HG03342 (cell line): ENCODE measurements at regions not wholly inside any gene's neighbourhood (a gene's known extent, or its start where the extent isn't known, plus 50 kb on each side); places are given as distances from the start of the nearest gene placed in this dataset.

ENCODE experiments used
- ATAC-seq: cut with Tn5 transposase; IDR thresholded peaks from one replicate; pipeline ENCODE4 v1.9.1; 2021; ENCODE audit warnings: mild to moderate bottlenecking, moderate library complexity; ENCODE audit not compliant: unreplicated experiment

- no peak for ATAC-seq
These were observed 67.2 kb upstream of the SNX9 start for GRCh38 chr6:157755746-157756411.

- ATAC-seq, result no peak
These were observed 66.2 kb upstream of the SNX9 start for GRCh38 chr6:157756708-157757429.

- no peak for ATAC-seq
These were observed 65.3 kb upstream of the SNX9 start for GRCh38 chr6:157757430-157758403.

GRCh38 chr6:157758516-157759023 is 64.5 kb upstream of the SNX9 start:
- ATAC-seq, result no peak

GRCh38 chr6:157759028-157759427 is 64.0 kb upstream of the SNX9 start:
- no peak for ATAC-seq

GRCh38 chr6:157760137-157760536 is 62.9 kb upstream of the SNX9 start:
- ATAC-seq, result no peak

GRCh38 chr6:157760589-157761330 is 62.3 kb upstream of the SNX9 start:
- peak; percentile 13 for ATAC-seq

- ATAC-seq, result peak; percentile 39
These were observed 61.6 kb upstream of the SNX9 start for GRCh38 chr6:157761331-157761921.

- ATAC-seq, result no peak
These were observed 61.1 kb upstream of the SNX9 start for GRCh38 chr6:157761926-157762325.

- ATAC-seq, result no peak
These were observed 60.4 kb upstream of the SNX9 start for GRCh38 chr6:157762636-157763035.

- no peak for ATAC-seq
These were observed 59.7 kb upstream of the SNX9 start for GRCh38 chr6:157763129-157763903.

- ATAC-seq, result peak; percentile 14
These were observed 59.2 kb upstream of the SNX9 start for GRCh38 chr6:157763904-157764177.

GRCh38 chr6:157764178-157765068 is 58.6 kb upstream of the SNX9 start:
- ATAC-seq, result peak; percentile 54

GRCh38 chr6:157766901-157767774 is 55.9 kb upstream of the SNX9 start:
- ATAC-seq, result no peak

GRCh38 chr6:157767775-157768156 is 55.3 kb upstream of the SNX9 start:
- ATAC-seq, result no peak

GRCh38 chr6:157768304-157768703 is 54.7 kb upstream of the SNX9 start:
- no peak for ATAC-seq

GRCh38 chr6:157768863-157769551 is 54.0 kb upstream of the SNX9 start:
- ATAC-seq, result no peak
